HG03354 (cell line): ENCODE measurements at regions not wholly inside any gene's neighbourhood (a gene's known extent, or its start where the extent isn't known, plus 50 kb on each side); places are given as distances from the start of the nearest gene placed in this dataset.

Experiments used
- ATAC-seq: cut with Tn5 transposase; IDR thresholded peaks from one replicate; pipeline ENCODE4 v1.9.1; 2021; ENCODE audit warnings: mild to moderate bottlenecking; ENCODE audit not compliant: unreplicated experiment, poor library complexity, severe bottlenecking

- ATAC-seq: no peak
These were observed 60.6 kb upstream of the HS6ST1 start for GRCh38 chr2:128379021-128380015.

- ATAC-seq: no peak
These were observed 61.6 kb upstream of the HS6ST1 start for GRCh38 chr2:128380061-128380889.

GRCh38 chr2:128380961-128381938, 62.6 kb upstream of the HS6ST1 start:
- ATAC-seq: no peak

- ATAC-seq: no peak
These were observed 65.8 kb upstream of the HS6ST1 start for GRCh38 chr2:128384446-128384845.

- no peak for ATAC-seq
These were observed 66.3 kb upstream of the HS6ST1 start for GRCh38 chr2:128384956-128385355.

GRCh38 chr2:128385365-128385764, 66.7 kb upstream of the HS6ST1 start:
- no peak for ATAC-seq

GRCh38 chr2:128386066-128386465, 67.4 kb upstream of the HS6ST1 start:
- no peak for ATAC-seq

GRCh38 chr2:128388499-128388941, 69.9 kb upstream of the HS6ST1 start:
- no peak for ATAC-seq

- no peak for ATAC-seq
These were observed 70.9 kb upstream of the HS6ST1 start for GRCh38 chr2:128389388-128390086.

GRCh38 chr2:128390256-128390990, 71.8 kb upstream of the HS6ST1 start:
- ATAC-seq: no peak

- ATAC-seq: no peak
These were observed 72.4 kb upstream of the HS6ST1 start for GRCh38 chr2:128390991-128391630.

GRCh38 chr2:128391679-128392078, 73.0 kb upstream of the HS6ST1 start:
- no peak for ATAC-seq

- no peak for ATAC-seq
These were observed 73.5 kb upstream of the HS6ST1 start for GRCh38 chr2:128392207-128392606.

GRCh38 chr2:128394007-128394730, 75.5 kb upstream of the HS6ST1 start:
- ATAC-seq: no peak

GRCh38 chr2:128395196-128395595, 76.5 kb upstream of the HS6ST1 start:
- ATAC-seq: no peak

- ATAC-seq: no peak
These were observed 77.2 kb upstream of the HS6ST1 start for GRCh38 chr2:128395640-128396499.
